ENCODE measurements at regions not wholly inside any gene's neighbourhood (a gene's known extent, or its start where the extent isn't known, plus 50 kb on each side); places are given as distances from the start of the nearest gene placed in this dataset.
"Not testable (repeated sequence)": the region's sequence is repeated elsewhere in the genome, so short reads cannot be mapped to it uniquely, and the experiment has no call there.

GRCh38 chr3:110928016-110928662, 143.5 kb upstream of the NECTIN3 start:
- DNase-seq, result no peak

GRCh38 chr3:110929816-110930215, 141.8 kb upstream of the NECTIN3 start:
- no peak for DNase-seq

GRCh38 chr3:110932567-110932966, 139.0 kb upstream of the NECTIN3 start:
- no peak for DNase-seq

- no peak for DNase-seq
These were observed 137.7 kb upstream of the NECTIN3 start for GRCh38 chr3:110933821-110934426.

GRCh38 chr3:110938629-110939028, 133.0 kb upstream of the NECTIN3 start:
- DNase-seq, result no peak

- DNase-seq, result no peak
These were observed 131.6 kb upstream of the NECTIN3 start for GRCh38 chr3:110940055-110940454.

GRCh38 chr3:110944782-110945181, 126.8 kb upstream of the NECTIN3 start:
- no peak for DNase-seq

GRCh38 chr3:110946810-110947209, 124.8 kb upstream of the NECTIN3 start:
- no peak for DNase-seq

- not testable (repeated sequence) for DNase-seq
These were observed 122.4 kb upstream of the NECTIN3 start for GRCh38 chr3:110949194-110949593.

GRCh38 chr3:110955301-110955880, 116.2 kb upstream of the NECTIN3 start:
- no peak for DNase-seq

GRCh38 chr3:110956081-110956480, 115.5 kb upstream of the NECTIN3 start:
- DNase-seq, result no peak

GRCh38 chr3:110957247-110958025, 114.2 kb upstream of the NECTIN3 start:
- no peak for DNase-seq

GRCh38 chr3:110958313-110959147, 113.1 kb upstream of the NECTIN3 start:
- no peak for DNase-seq

- DNase-seq, result no peak
These were observed 105.6 kb upstream of the NECTIN3 start for GRCh38 chr3:110965976-110966375.

- DNase-seq, result no peak
These were observed 104.5 kb upstream of the NECTIN3 start for GRCh38 chr3:110966966-110967663.

- no peak for DNase-seq
These were observed 103.5 kb upstream of the NECTIN3 start for GRCh38 chr3:110968076-110968475.

GRCh38 chr3:110969229-110970211, 102.1 kb upstream of the NECTIN3 start:
- DNase-seq, result no peak

- no peak for DNase-seq
These were observed 100.5 kb upstream of the NECTIN3 start for GRCh38 chr3:110971010-110971601.

GRCh38 chr3:110973263-110973895, 98.2 kb upstream of the NECTIN3 start:
- no peak for DNase-seq

GRCh38 chr3:110974902-110975301, 96.7 kb upstream of the NECTIN3 start:
- DNase-seq, result no peak

Measured in CD4-positive, alpha-beta T cell treated with Interleukin-12 subunit alpha and Interleukin-12 subunit beta, for 1 hour (primary cell).